ENCODE measurements at regions not wholly inside any gene's neighbourhood (a gene's known extent, or its start where the extent isn't known, plus 50 kb on each side); places are given as distances from the start of the nearest gene placed in this dataset.

DNA sequence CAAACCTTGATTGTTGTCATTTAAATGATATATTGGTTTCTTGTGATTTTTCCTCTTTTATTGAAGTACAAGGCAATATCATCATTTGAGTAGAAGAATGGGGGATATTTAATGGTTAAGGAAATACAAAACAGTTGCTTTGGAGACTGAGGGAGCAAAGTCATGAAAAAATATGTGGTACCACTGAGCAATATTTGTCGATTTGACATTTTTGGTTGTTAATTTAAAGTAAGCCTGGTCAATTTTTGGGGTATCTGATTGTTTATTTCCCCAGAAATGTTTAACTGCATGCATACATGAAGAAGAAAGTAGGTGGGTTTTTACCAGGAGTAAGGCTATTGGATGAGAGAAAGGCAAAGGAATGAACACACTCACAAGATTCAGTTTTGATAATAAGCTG is 556.2 kb downstream of the TRAM1L1 start:
- Histone ChIP-seq H3K9me3 (ENCODE audit: low read depth, low read length) (no peaks in the 10 kb centered on the region), H3K4me3 (ENCODE audit: insufficient read depth, low read length) (no peak overlapping the region), H3K27me3 (ENCODE audit: insufficient read depth, low read length) (no peaks in the 10 kb centered on the region), H3K4me2 (ENCODE audit: insufficient read depth, low read length) (no peak overlapping the region), H3K27ac (ENCODE audit: low read depth, low read length) (no peak overlapping the region), H3K36me3 (ENCODE audit: insufficient read depth, low read length) (no peaks in the 10 kb centered on the region), H4K20me1 (ENCODE audit: insufficient read depth, low read length) (no peaks in the 10 kb centered on the region), H3K79me2 (ENCODE audit: insufficient read depth, low read length) (no peaks in the 10 kb centered on the region), H3K4me1 (ENCODE audit: insufficient read depth, low read length) (no peaks in the 10 kb centered on the region), H2AFZ (ENCODE audit: low read length) (no peak overlapping the region)
- DNase-seq (ENCODE audit: insufficient read length, low spot score, missing footprints) = no peak
- TF ChIP-seq, protein P1, sequence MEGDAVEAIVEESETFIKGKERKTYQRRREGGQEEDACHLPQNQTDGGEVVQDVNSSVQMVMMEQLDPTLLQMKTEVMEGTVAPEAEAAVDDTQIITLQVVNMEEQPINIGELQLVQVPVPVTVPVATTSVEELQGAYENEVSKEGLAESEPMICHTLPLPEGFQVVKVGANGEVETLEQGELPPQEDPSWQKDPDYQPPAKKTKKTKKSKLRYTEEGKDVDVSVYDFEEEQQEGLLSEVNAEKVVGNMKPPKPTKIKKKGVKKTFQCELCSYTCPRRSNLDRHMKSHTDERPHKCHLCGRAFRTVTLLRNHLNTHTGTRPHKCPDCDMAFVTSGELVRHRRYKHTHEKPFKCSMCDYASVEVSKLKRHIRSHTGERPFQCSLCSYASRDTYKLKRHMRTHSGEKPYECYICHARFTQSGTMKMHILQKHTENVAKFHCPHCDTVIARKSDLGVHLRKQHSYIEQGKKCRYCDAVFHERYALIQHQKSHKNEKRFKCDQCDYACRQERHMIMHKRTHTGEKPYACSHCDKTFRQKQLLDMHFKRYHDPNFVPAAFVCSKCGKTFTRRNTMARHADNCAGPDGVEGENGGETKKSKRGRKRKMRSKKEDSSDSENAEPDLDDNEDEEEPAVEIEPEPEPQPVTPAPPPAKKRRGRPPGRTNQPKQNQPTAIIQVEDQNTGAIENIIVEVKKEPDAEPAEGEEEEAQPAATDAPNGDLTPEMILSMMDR (IDR thresholded peaks at IDR 0.05; ENCODE audit: extremely low read depth, low read depth, low read length) = no peak

DNA sequence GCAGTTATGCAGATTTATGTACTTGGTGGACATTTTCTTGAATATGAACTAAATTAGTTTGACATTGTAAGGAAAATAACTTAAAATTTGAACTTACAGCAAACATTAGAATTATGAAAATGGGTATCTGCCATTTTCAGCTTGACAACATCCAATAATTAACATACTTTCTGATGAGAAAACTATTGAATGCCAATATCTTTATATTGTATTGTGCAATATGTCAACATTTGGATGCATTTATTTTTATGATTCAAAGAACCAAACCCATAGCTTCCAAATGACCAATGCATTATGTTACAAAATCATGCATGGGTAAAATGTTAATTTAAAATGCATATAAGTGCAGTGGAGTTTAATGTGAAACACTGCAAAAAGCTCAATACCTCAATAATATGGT is 562.5 kb downstream of the TRAM1L1 start:
- H3K36me3 ChIP-seq (ENCODE audit: insufficient read depth, low read length) = no peaks in the 10 kb centered on the region
- TF ChIP-seq, protein P1 (IDR thresholded peaks at IDR 0.05; ENCODE audit: extremely low read depth, low read depth, low read length) = no peak
- no peak overlapping the region for H3K4me2 ChIP-seq (ENCODE audit: insufficient read depth, low read length)
- H4K20me1 ChIP-seq (ENCODE audit: insufficient read depth, low read length) = no peaks in the 10 kb centered on the region
- DNase-seq (ENCODE audit: insufficient read length, low spot score, missing footprints) = no peak
- peaks cover 5% of the 10 kb centered on the region for H3K9me3 ChIP-seq (ENCODE audit: low read depth, low read length)
- no peaks in the 10 kb centered on the region for H3K79me2 ChIP-seq (ENCODE audit: insufficient read depth, low read length)
- H2AFZ ChIP-seq (ENCODE audit: low read length) = no peak overlapping the region
- H3K4me3 ChIP-seq (ENCODE audit: insufficient read depth, low read length) = no peak overlapping the region
- H3K4me1 ChIP-seq (ENCODE audit: insufficient read depth, low read length) = no peaks in the 10 kb centered on the region
- no peaks in the 10 kb centered on the region for H3K27me3 ChIP-seq (ENCODE audit: insufficient read depth, low read length)
- H3K27ac ChIP-seq (ENCODE audit: low read depth, low read length) = no peak overlapping the region

DNA sequence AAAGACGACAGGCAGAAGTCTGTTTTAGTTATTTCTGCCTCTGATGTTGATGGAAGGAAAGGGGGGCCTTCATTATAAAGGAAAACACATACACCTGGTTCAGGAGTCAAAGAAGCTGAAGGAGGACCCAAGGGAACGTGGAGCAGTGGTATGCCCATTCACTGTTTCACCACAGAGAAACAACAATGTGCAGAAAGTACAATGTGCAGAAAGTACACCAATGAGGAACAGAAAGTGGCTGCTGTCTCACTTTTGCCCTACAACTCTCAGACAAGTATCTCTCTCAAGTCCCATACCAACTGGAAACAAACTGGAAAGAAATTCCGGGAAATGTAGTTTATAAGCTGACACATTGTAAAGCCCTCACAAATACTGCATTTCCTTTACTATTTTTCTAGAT is 564.5 kb downstream of the TRAM1L1 start:
- Histone ChIP-seq H3K9me3 (ENCODE audit: low read depth, low read length) (peaks cover 5% of the 10 kb centered on the region), H4K20me1 (ENCODE audit: insufficient read depth, low read length) (no peaks in the 10 kb centered on the region)

DNA sequence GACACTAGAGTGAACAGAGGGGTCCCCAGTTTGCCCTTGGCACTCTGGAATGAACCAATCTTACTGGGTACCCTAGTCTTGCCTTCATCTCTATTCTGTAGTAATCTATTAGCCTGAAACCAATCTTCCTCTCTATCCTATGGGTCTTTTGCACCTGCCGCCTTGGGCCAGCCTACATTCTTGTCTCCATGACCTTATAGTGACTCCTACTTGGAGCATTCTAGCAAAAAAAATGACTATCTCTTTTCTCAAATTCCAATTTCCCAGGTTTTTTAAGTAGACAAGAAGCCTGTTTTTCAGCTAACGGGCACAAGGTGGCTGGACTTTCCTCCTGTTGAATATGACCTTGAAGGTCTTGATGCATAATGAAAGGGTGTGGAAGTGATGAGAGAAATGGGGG is 568.7 kb downstream of the TRAM1L1 start:
- H3K4me3 ChIP-seq (ENCODE audit: insufficient read depth, low read length) = no peak overlapping the region
- H3K27ac ChIP-seq (ENCODE audit: low read depth, low read length) = no peak overlapping the region
- no peak overlapping the region for H3K4me2 ChIP-seq (ENCODE audit: insufficient read depth, low read length)
- H2AFZ ChIP-seq (ENCODE audit: low read length) = no peak overlapping the region
- no peak for DNase-seq (ENCODE audit: insufficient read length, low spot score, missing footprints)
- H3K36me3 ChIP-seq (ENCODE audit: insufficient read depth, low read length) = no peaks in the 10 kb centered on the region
- no peaks in the 10 kb centered on the region for H3K27me3 ChIP-seq (ENCODE audit: insufficient read depth, low read length)
- H3K4me1 ChIP-seq (ENCODE audit: insufficient read depth, low read length) = no peaks in the 10 kb centered on the region
- peaks cover 5% of the 10 kb centered on the region for H3K9me3 ChIP-seq (ENCODE audit: low read depth, low read length)
- TF ChIP-seq, protein P1 (IDR thresholded peaks at IDR 0.05; ENCODE audit: extremely low read depth, low read depth, low read length) = no peak
- H4K20me1 ChIP-seq (ENCODE audit: insufficient read depth, low read length) = no peaks in the 10 kb centered on the region
- no peaks in the 10 kb centered on the region for H3K79me2 ChIP-seq (ENCODE audit: insufficient read depth, low read length)

More for the DNA sequence above, 564.5 kb downstream of the TRAM1L1 start:
- Histone ChIP-seq H3K27ac (ENCODE audit: low read depth, low read length) (no peak overlapping the region), H3K4me3 (ENCODE audit: insufficient read depth, low read length) (no peak overlapping the region), H3K36me3 (ENCODE audit: insufficient read depth, low read length) (no peaks in the 10 kb centered on the region), H3K27me3 (ENCODE audit: insufficient read depth, low read length) (no peaks in the 10 kb centered on the region), H3K79me2 (ENCODE audit: insufficient read depth, low read length) (no peaks in the 10 kb centered on the region), H3K4me2 (ENCODE audit: insufficient read depth, low read length) (no peak overlapping the region), H2AFZ (ENCODE audit: low read length) (no peak overlapping the region), H3K4me1 (ENCODE audit: insufficient read depth, low read length) (no peaks in the 10 kb centered on the region)
- no peak for DNase-seq (ENCODE audit: insufficient read length, low spot score, missing footprints)
- TF ChIP-seq, protein P1 (IDR thresholded peaks at IDR 0.05; ENCODE audit: extremely low read depth, low read depth, low read length) = no peak

Measured in osteoblast (primary cell).